ENCODE measurements at regions not wholly inside any gene's neighbourhood (a gene's known extent, or its start where the extent isn't known, plus 50 kb on each side); places are given as distances from the start of the nearest gene placed in this dataset.

GRCh38 chr6:21668795-21669194 lies 75.2 kb downstream of the SOX4 start:
- H3K27ac Mint-ChIP-seq: peak overlapping the region; percentile 6
- H3K36me3 Mint-ChIP-seq (ENCODE audit: low read depth): peaks cover 30% of the 10 kb centered on the region
- peak overlapping the region; percentile 93 for H3K4me3 Mint-ChIP-seq
- H3K4me1 Mint-ChIP-seq: peaks cover 57% of the 10 kb centered on the region
- no peaks in the 10 kb centered on the region for H3K27me3 Mint-ChIP-seq (ENCODE audit: low read depth, poor library complexity)
- no peak for DNase-seq
- no peak for TF ChIP-seq CTCF (IDR thresholded peaks at IDR 0.05)
- H3K9me3 Mint-ChIP-seq: peaks cover 10% of the 10 kb centered on the region

- Mint-ChIP-seq H3K4me1 (peaks cover 28% of the 10 kb centered on the region), H3K4me3 (no peak overlapping the region), H3K36me3 (ENCODE audit: low read depth) (peaks cover 85% of the 10 kb centered on the region), H3K27ac (no peak overlapping the region), H3K9me3 (peaks cover 34% of the 10 kb centered on the region), H3K27me3 (ENCODE audit: low read depth, poor library complexity) (peaks cover 3% of the 10 kb centered on the region)
- DNase-seq: no peak
- no peak for TF ChIP-seq CTCF (IDR thresholded peaks at IDR 0.05)
Measured at GRCh38 chr6:21676769-21677168, 83.2 kb downstream of the SOX4 start.

- no peak for DNase-seq
- Mint-ChIP-seq H3K4me3 (no peak overlapping the region), H3K9me3 (peaks cover 36% of the 10 kb centered on the region), H3K27me3 (ENCODE audit: low read depth, poor library complexity) (peaks cover 3% of the 10 kb centered on the region), H3K4me1 (peaks cover 26% of the 10 kb centered on the region), H3K36me3 (ENCODE audit: low read depth) (peaks cover 91% of the 10 kb centered on the region), H3K27ac (peak overlapping the region; percentile 90)
- TF ChIP-seq CTCF (IDR thresholded peaks at IDR 0.05): no peak
Measured at GRCh38 chr6:21678990-21679389, 85.4 kb downstream of the SOX4 start.

- Mint-ChIP-seq H3K27me3 (ENCODE audit: low read depth, poor library complexity) (peaks cover 3% of the 10 kb centered on the region), H3K4me3 (no peak overlapping the region), H3K9me3 (peaks cover 35% of the 10 kb centered on the region), H3K4me1 (peaks cover 21% of the 10 kb centered on the region), H3K36me3 (ENCODE audit: low read depth) (peaks cover 91% of the 10 kb centered on the region), H3K27ac (no peak overlapping the region)
- DNase-seq: no peak
- TF ChIP-seq CTCF (IDR thresholded peaks at IDR 0.05): no peak
Measured at GRCh38 chr6:21679761-21680265, 86.3 kb downstream of the SOX4 start.

- TF ChIP-seq CTCF (IDR thresholded peaks at IDR 0.05): no peak
- no peaks in the 10 kb centered on the region for H3K27me3 Mint-ChIP-seq (ENCODE audit: low read depth, poor library complexity)
- DNase-seq: no peak
- H3K4me3 Mint-ChIP-seq: no peak overlapping the region
- H3K27ac Mint-ChIP-seq: peak overlapping the region; percentile 93
- H3K36me3 Mint-ChIP-seq (ENCODE audit: low read depth): peaks cover 94% of the 10 kb centered on the region
- peaks cover 17% of the 10 kb centered on the region for H3K4me1 Mint-ChIP-seq
- H3K9me3 Mint-ChIP-seq: peaks cover 38% of the 10 kb centered on the region
Measured at GRCh38 chr6:21680611-21681010, 87.1 kb downstream of the SOX4 start.

GRCh38 chr6:21690489-21690888 lies 96.9 kb downstream of the SOX4 start:
- TF ChIP-seq CTCF (IDR thresholded peaks at IDR 0.05): no peak
- H3K4me1 Mint-ChIP-seq: peaks cover 20% of the 10 kb centered on the region
- no peak overlapping the region for H3K4me3 Mint-ChIP-seq
- H3K27me3 Mint-ChIP-seq (ENCODE audit: low read depth, poor library complexity): no peaks in the 10 kb centered on the region
- H3K27ac Mint-ChIP-seq: no peak overlapping the region
- peaks cover 77% of the 10 kb centered on the region for H3K9me3 Mint-ChIP-seq
- DNase-seq: no peak
- peaks cover 97% of the 10 kb centered on the region for H3K36me3 Mint-ChIP-seq (ENCODE audit: low read depth)
